ENCODE measurements at regions not wholly inside any gene's neighbourhood (a gene's known extent, or its start where the extent isn't known, plus 50 kb on each side); places are given as distances from the start of the nearest gene placed in this dataset.

- no peak overlapping the region for H3K4me3 ChIP-seq
- no peak for ATAC-seq (replicated peaks in 6 of 8)
- 43 to 100% (median 49%) methylated on average over 1 to 2 of the region's 2 CpGs; no CpG with 5 or more reads in 5 of the 10 experiments for WGBS, 10 experiments
- H3K4me1 ChIP-seq (replicated peaks in 1 of 2): peaks cover 4 to 9% of the 10 kb centered on the region in 2 donors
- in situ Hi-C loops (cut with MboI; ENCODE audit: low pct_unique_long_range_greater_than_20kb in 2 of 9, low sequenced_read_pairs in 9 of 9, unreplicated experiment in 9 of 9): no loop called here
- no peak overlapping the region for H3K27ac ChIP-seq
Observed at GRCh38 chr7:128162666-128163065, 78.4 kb upstream of the LEP start.

GRCh38 chr7:128163473-128163872 lies 77.6 kb upstream of the LEP start:
- no peak overlapping the region for H3K27ac ChIP-seq
- ATAC-seq (replicated peaks in 6 of 8): no peak
- no peak overlapping the region for H3K4me3 ChIP-seq
- WGBS, 10 experiments: 83% methylated on average over 1 of the region's 2 CpGs; no CpG with 5 or more reads in 9 of the 10 experiments
- in situ Hi-C loops (cut with MboI; ENCODE audit: low pct_unique_long_range_greater_than_20kb in 2 of 9, low sequenced_read_pairs in 9 of 9, unreplicated experiment in 9 of 9): no loop called here
- peaks cover 4 to 16% of the 10 kb centered on the region in 2 donors for H3K4me1 ChIP-seq (replicated peaks in 1 of 2)

- Histone ChIP-seq H3K27ac (no peak overlapping the region), H3K4me3 (no peak overlapping the region), H3K4me1 (replicated peaks in 1 of 2) (peaks cover 4 to 20% of the 10 kb centered on the region in 2 donors)
- in situ Hi-C loops (cut with MboI; ENCODE audit: low pct_unique_long_range_greater_than_20kb in 2 of 9, low sequenced_read_pairs in 9 of 9, unreplicated experiment in 9 of 9): no loop called here
- 0 to 100% (median 38%) methylated on average over 1 of the region's 6 CpGs; no CpG with 5 or more reads in 5 of the 10 experiments for WGBS, 10 experiments
- ATAC-seq (replicated peaks in 6 of 8): peak in 2 of 8 experiments; percentile 5 to 54
Observed at GRCh38 chr7:128164061-128164954, 76.8 kb upstream of the LEP start.

GRCh38 chr7:128164955-128165670 lies 76.0 kb upstream of the LEP start:
- Histone ChIP-seq H3K4me3 (no peak overlapping the region), H3K27ac (no peak overlapping the region), H3K4me1 (replicated peaks in 1 of 2) (peaks cover 4 to 20% of the 10 kb centered on the region in 2 donors)
- no peak for ATAC-seq (replicated peaks in 6 of 8)
- WGBS, 10 experiments: 43 to 100% (median 85%) methylated on average over 1 to 5 of the region's 6 CpGs; no CpG with 5 or more reads in 6 of the 10 experiments
- in situ Hi-C loops (cut with MboI; ENCODE audit: low pct_unique_long_range_greater_than_20kb in 2 of 9, low sequenced_read_pairs in 9 of 9, unreplicated experiment in 9 of 9): no loop called here

- 4 to 47% (median 37%) methylated on average over 1 to 10 of the region's 14 CpGs; no CpG with 5 or more reads in 4 of the 10 experiments for WGBS, 10 experiments
- in situ Hi-C loops (cut with MboI; ENCODE audit: low pct_unique_long_range_greater_than_20kb in 2 of 9, low sequenced_read_pairs in 9 of 9, unreplicated experiment in 9 of 9): no loop called here
- no peak overlapping the region for H3K27ac ChIP-seq
- ATAC-seq (replicated peaks in 6 of 8): no peak
- peak overlapping the region; percentile 39 to 54 (median 47) for H3K4me3 ChIP-seq
- peaks cover 4 to 20% of the 10 kb centered on the region in 2 donors for H3K4me1 ChIP-seq (replicated peaks in 1 of 2)
Observed at GRCh38 chr7:128165927-128166420, 75.1 kb upstream of the LEP start.

GRCh38 chr7:128166603-128167041 lies 74.5 kb upstream of the LEP start:
- Histone ChIP-seq H3K4me1 (replicated peaks in 1 of 2) (peaks cover 4 to 20% of the 10 kb centered on the region in 2 donors), H3K4me3 (peak overlapping the region; percentile 39 to 54 (median 47)), H3K27ac (peak overlapping the region; percentile 30 to 43)
- in situ Hi-C loops (cut with MboI; ENCODE audit: low pct_unique_long_range_greater_than_20kb in 2 of 9, low sequenced_read_pairs in 9 of 9, unreplicated experiment in 9 of 9): no loop called here
- ATAC-seq (replicated peaks in 6 of 8): peak in 2 of 8 experiments; percentile 2 to 3
- 0 to 20% (median 6%) methylated on average over 2 to 7 of the region's 44 CpGs; no CpG with 5 or more reads in 7 of the 10 experiments for WGBS, 10 experiments

GRCh38 chr7:128167042-128167701 lies 73.9 kb upstream of the LEP start:
- H3K4me1 ChIP-seq (replicated peaks in 1 of 2): peaks cover 4 to 20% of the 10 kb centered on the region in 2 donors
- H3K4me3 ChIP-seq: peak overlapping the region; percentile 39 to 54 (median 47)
- WGBS, 10 experiments: 4% methylated on average over 10 of the region's 59 CpGs; no CpG with 5 or more reads in 9 of the 10 experiments
- H3K27ac ChIP-seq: peak overlapping the region; percentile 30 to 43
- peak; percentile 76 to 92 (median 86) for ATAC-seq (replicated peaks in 6 of 8)
- in situ Hi-C loops (cut with MboI; ENCODE audit: low pct_unique_long_range_greater_than_20kb in 2 of 9, low sequenced_read_pairs in 9 of 9, unreplicated experiment in 9 of 9): no loop called here

- ATAC-seq (replicated peaks in 6 of 8): peak in 6 of 8 experiments; percentile 8 to 32 (median 26)
- Histone ChIP-seq H3K4me1 (replicated peaks in 1 of 2) (peaks cover 4 to 20% of the 10 kb centered on the region in 2 donors), H3K27ac (no peak overlapping the region), H3K4me3 (peak overlapping the region; percentile 39 to 54 (median 47))
- WGBS, 10 experiments: 0 to 17% (median 0%) methylated on average over 1 to 8 of the region's 59 CpGs; no CpG with 5 or more reads in 5 of the 10 experiments
- in situ Hi-C loops (cut with MboI; ENCODE audit: low pct_unique_long_range_greater_than_20kb in 2 of 9, low sequenced_read_pairs in 9 of 9, unreplicated experiment in 9 of 9): no loop called here
Observed at GRCh38 chr7:128167791-128168666, 73.0 kb upstream of the LEP start.

GRCh38 chr7:128168667-128169210 lies 72.3 kb upstream of the LEP start:
- H3K4me1 ChIP-seq (replicated peaks in 1 of 2): peaks cover 4 to 20% of the 10 kb centered on the region in 2 donors
- ATAC-seq (replicated peaks in 6 of 8): peak in 3 of 8 experiments; percentile 31 to 71 (median 46)
- H3K27ac ChIP-seq: no peak overlapping the region
- 0 to 20% (median 10%) methylated on average over 1 to 9 of the region's 16 CpGs; no CpG with 5 or more reads in 6 of the 10 experiments for WGBS, 10 experiments
- peak overlapping the region in 4 of 5 donors; percentile 39 to 54 (median 44) for H3K4me3 ChIP-seq
- in situ Hi-C loops (cut with MboI; ENCODE audit: low pct_unique_long_range_greater_than_20kb in 2 of 9, low sequenced_read_pairs in 9 of 9, unreplicated experiment in 9 of 9): no loop called here

- Histone ChIP-seq H3K4me1 (replicated peaks in 1 of 2) (peaks cover 4 to 20% of the 10 kb centered on the region in 2 donors), H3K4me3 (no peak overlapping the region), H3K27ac (no peak overlapping the region)
- ATAC-seq (replicated peaks in 6 of 8): no peak
- in situ Hi-C loops (cut with MboI; ENCODE audit: low pct_unique_long_range_greater_than_20kb in 2 of 9, low sequenced_read_pairs in 9 of 9, unreplicated experiment in 9 of 9): no loop called here
- WGBS, 10 experiments: 14 to 60% (median 50%) methylated on average over 1 of the region's 1 CpG; no CpG with 5 or more reads in 5 of the 10 experiments
Observed at GRCh38 chr7:128170461-128170860, 70.6 kb upstream of the LEP start.

- no peak overlapping the region for H3K27ac ChIP-seq
- ATAC-seq (replicated peaks in 6 of 8): no peak
- H3K4me1 ChIP-seq (replicated peaks in 1 of 2): peaks cover 0 to 12% of the 10 kb centered on the region in 2 donors
- no peak overlapping the region for H3K4me3 ChIP-seq
- WGBS, 10 experiments: 20 to 86% (median 49%) methylated on average over 1 to 4 of the region's 10 CpGs; no CpG with 5 or more reads in 2 of the 10 experiments
- in situ Hi-C loops (cut with MboI; ENCODE audit: low pct_unique_long_range_greater_than_20kb in 2 of 9, low sequenced_read_pairs in 9 of 9, unreplicated experiment in 9 of 9): no loop called here
Observed at GRCh38 chr7:128171342-128171918, 69.6 kb upstream of the LEP start.

Measured in motor neuron (in vitro differentiated cells).